Prostate gland (tissue), 2 donors: ENCODE measurements at regions not wholly inside any gene's neighbourhood (a gene's known extent, or its start where the extent isn't known, plus 50 kb on each side); places are given as distances from the start of the nearest gene placed in this dataset.

Experiments used
- POLR2A ChIP-seq: fragments of 450-650 bp; IDR thresholded peaks from one replicate; pipeline ENCODE4 v1.6.1; 2016; ENCODE audit warnings: antibody characterized with exemption, mild to moderate bottlenecking
- TF ChIP-seq, protein P1 (sequence below), 4 experiments: fragments of 200-600 bp in 2 of 4; fragments of 450-650 bp in 2 of 4; sonication (generic) in 2 of 4; IDR thresholded peaks; 1 replicate in 3 of 4; 2 replicates in 1 of 4; pipeline ENCODE4 v1.5.1; 2016 to 2019; ENCODE audit warnings: antibody characterized with exemption in 4 of 4, mild to moderate bottlenecking in 2 of 4, moderate library complexity in 2 of 4

DNA sequence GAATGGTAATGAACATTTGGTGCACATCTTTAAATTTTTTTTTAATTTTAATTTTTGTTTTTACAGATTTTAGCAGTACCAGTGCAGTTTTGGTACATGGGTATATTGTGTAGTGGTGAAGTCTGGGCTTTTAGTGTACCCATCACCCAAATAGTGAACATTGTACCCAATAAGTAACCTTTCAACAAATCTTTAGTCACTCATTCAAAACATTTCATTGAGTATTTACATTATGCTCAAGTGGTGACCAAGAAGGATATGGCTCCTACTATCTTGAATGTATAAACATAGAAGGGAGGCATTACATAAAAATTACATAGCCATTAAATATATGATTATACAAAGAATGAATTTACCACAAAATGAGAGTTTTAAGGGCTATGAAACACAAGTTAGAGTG is 223.3 kb downstream of the SPRY1 start:
- TF ChIP-seq, protein P1, sequence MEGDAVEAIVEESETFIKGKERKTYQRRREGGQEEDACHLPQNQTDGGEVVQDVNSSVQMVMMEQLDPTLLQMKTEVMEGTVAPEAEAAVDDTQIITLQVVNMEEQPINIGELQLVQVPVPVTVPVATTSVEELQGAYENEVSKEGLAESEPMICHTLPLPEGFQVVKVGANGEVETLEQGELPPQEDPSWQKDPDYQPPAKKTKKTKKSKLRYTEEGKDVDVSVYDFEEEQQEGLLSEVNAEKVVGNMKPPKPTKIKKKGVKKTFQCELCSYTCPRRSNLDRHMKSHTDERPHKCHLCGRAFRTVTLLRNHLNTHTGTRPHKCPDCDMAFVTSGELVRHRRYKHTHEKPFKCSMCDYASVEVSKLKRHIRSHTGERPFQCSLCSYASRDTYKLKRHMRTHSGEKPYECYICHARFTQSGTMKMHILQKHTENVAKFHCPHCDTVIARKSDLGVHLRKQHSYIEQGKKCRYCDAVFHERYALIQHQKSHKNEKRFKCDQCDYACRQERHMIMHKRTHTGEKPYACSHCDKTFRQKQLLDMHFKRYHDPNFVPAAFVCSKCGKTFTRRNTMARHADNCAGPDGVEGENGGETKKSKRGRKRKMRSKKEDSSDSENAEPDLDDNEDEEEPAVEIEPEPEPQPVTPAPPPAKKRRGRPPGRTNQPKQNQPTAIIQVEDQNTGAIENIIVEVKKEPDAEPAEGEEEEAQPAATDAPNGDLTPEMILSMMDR (IDR thresholded peaks at IDR 0.05): no peak
- TF ChIP-seq POLR2A: no peak
